ENCODE measurements at regions not wholly inside any gene's neighbourhood (a gene's known extent, or its start where the extent isn't known, plus 50 kb on each side); places are given as distances from the start of the nearest gene placed in this dataset.
A peak's percentile ranks its signal among the peaks of the same experiment; 100 is the strongest.

DNA sequence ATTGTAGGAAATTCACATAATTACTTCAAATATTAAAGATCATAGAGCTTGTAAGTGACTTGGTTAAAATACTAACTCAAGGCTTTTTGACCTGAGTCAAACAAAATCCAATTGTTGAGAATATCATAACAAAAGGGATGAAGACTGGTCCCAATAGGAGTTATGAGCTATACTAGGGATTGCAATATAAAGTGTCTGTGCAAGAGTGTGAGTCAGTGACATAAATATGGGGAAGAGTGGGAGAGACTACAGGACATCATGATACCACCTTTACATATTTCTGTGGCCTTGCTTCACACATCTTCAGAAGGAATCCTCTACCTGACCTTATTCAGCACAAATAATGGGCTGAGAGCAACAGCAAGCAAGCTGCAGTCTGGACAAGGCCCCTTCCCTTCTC lies 180.9 kb upstream of the SLC24A2 start:
- H3K4me3 ChIP-seq (ENCODE audit: low read depth, low read length) = no peak overlapping the region
- no peak for DNase-seq (ENCODE audit: low read depth)
- TF ChIP-seq, protein P1, sequence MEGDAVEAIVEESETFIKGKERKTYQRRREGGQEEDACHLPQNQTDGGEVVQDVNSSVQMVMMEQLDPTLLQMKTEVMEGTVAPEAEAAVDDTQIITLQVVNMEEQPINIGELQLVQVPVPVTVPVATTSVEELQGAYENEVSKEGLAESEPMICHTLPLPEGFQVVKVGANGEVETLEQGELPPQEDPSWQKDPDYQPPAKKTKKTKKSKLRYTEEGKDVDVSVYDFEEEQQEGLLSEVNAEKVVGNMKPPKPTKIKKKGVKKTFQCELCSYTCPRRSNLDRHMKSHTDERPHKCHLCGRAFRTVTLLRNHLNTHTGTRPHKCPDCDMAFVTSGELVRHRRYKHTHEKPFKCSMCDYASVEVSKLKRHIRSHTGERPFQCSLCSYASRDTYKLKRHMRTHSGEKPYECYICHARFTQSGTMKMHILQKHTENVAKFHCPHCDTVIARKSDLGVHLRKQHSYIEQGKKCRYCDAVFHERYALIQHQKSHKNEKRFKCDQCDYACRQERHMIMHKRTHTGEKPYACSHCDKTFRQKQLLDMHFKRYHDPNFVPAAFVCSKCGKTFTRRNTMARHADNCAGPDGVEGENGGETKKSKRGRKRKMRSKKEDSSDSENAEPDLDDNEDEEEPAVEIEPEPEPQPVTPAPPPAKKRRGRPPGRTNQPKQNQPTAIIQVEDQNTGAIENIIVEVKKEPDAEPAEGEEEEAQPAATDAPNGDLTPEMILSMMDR (conservative IDR thresholded peaks at IDR 0.05; ENCODE audit: low read depth, low read length) = no peak

DNA sequence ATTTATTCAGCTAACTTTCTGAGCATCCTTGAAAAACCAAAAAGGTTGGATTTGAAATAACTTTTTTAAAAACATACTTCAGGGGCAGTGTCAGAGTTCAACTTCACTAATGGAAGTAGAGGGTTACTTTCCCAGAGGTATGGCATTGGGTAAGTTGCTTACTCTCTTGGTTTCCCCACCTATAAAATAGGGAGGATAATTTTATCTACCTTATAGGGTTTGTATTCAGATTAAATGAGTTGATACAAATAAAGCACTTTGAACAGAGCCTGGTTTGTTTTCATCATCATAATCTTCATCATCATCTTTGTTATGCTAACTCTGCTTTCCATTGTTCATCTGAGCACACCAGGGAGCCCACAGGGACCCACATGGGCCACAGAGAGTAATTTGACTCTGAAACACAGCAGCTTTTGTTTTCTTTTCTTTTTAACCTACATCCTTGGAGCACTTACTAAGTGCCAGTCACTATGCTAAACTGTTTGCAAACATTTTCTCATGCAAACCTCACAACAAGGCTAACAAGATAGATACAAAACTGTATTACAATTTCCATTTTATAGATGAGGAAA lies 179.1 kb upstream of the SLC24A2 start:
- TF ChIP-seq, protein P1 (conservative IDR thresholded peaks at IDR 0.05; ENCODE audit: low read depth, low read length) = no peak
- no peak overlapping the region for H3K4me3 ChIP-seq (ENCODE audit: low read depth, low read length)
- DNase-seq (ENCODE audit: low read depth) = no peak

DNA sequence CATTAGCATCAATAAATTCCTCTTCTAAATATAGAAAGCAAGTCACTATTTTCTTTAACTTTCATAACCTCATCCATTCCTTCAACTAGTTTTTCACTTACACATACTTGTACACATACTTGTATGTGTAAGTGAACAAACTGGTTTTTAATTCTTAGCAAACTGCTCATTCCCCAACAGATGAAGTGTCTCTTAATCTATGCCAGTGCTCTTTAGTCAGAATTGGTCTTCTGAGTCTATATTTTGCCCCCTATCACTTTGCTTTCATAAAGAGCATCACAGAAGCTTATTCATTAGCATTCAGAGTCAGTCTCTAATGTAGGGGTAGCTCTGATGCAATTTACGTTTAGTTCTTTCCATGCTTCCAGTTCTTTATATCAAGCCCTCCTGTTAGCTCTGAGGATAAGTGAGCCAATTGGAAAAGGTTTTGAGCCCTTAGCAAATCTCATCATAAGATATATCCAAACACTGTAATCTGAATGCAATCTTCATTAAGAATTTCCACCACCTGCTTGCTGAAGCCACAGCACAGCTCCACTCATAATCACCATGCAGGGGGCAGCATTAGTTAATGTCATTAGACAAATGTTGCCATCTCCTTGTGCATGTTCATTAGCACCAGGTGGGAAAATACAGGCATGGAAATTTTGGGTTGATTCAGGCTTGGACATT lies 178.5 kb upstream of the SLC24A2 start:
- TF ChIP-seq, protein P1 (conservative IDR thresholded peaks at IDR 0.05; ENCODE audit: low read depth, low read length) = peak; percentile 40
- no peak overlapping the region for H3K4me3 ChIP-seq (ENCODE audit: low read depth, low read length)
- no peak for DNase-seq (ENCODE audit: low read depth)

DNA sequence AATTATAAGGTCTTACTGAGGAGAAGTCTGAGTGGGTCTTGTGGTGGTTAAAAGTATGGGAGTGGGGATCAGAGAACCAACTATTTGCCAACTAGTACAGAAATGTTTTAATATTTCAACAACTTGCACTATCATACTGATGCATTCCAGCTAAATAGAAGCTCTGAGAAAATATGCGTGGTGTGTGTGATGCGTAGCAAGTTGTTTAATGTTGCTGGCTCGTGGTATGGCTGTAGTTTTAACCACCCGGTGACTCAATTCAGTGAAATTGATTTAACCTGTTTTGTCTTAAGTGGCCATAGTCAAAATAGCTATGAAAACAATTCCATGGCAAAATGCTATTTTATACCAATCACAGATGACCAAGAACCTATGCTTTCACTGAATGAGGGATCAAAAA lies 176.5 kb upstream of the SLC24A2 start:
- H3K4me3 ChIP-seq (ENCODE audit: low read depth, low read length) = no peak overlapping the region
- TF ChIP-seq, protein P1 (conservative IDR thresholded peaks at IDR 0.05; ENCODE audit: low read depth, low read length) = no peak
- no peak for DNase-seq (ENCODE audit: low read depth)

DNA sequence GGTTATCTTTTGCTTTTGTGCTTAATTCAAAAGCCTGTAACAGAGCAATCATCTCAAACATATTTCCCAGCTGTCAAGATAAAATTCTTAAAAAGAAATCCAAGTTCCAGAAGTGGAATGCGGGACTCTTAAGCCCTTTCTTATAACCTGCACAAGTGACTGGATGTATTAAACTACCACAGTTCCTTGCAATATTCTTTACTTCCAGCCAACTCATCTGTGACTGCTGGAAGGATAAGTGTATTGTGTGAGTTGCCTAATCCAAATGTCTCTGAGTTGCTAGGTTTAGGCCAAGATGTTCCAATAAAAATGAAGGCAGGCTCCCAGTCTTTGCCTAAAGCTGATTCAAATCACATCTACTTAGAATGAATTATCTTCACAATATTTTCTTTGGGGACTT lies 159.2 kb upstream of the SLC24A2 start:
- H3K4me3 ChIP-seq (ENCODE audit: low read depth, low read length) = no peak overlapping the region
- TF ChIP-seq, protein P1 (conservative IDR thresholded peaks at IDR 0.05; ENCODE audit: low read depth, low read length) = no peak
- DNase-seq (ENCODE audit: low read depth) = no peak

DNA sequence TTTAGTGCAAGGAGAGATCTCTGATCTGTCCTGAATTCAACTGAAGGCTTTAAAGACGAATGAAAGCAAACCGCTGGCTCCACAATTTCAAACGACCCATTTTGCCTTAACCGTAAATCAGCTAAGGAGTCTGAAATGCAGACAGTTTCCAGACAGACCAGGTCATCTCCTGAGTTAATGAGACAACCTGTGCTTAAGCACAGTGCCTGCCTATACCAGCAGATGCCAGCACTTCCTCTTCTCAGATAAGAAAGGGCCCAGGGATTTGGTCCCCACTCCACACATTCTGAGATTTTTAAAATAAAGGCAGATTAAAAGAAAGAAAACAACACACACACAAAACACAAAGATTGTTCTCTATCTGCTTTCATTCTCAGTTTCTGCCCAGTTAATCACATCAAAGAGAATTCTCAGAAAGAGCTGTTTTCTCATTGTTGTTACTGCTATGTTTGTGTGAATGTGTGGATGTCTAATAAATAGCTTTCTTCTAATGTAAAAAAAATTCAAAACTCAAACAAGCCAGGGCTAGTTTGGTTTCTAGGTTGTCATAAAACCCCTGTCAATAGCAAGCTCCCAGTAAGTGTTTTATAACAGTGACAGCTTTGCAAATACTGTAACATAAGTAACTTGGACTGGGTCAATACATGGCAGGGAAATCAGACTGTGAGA lies 157.7 kb upstream of the SLC24A2 start:
- DNase-seq (ENCODE audit: low read depth) = peak; percentile 25
- H3K4me3 ChIP-seq (ENCODE audit: low read depth, low read length) = no peak overlapping the region
- TF ChIP-seq, protein P1 (conservative IDR thresholded peaks at IDR 0.05; ENCODE audit: low read depth, low read length) = peak; percentile 92
